CD14-positive monocyte (primary cell): ENCODE measurements at regions not wholly inside any gene's neighbourhood (a gene's known extent, or its start where the extent isn't known, plus 50 kb on each side); places are given as distances from the start of the nearest gene placed in this dataset.

Experiments
- DNase-seq, 3 donors: peaks; one replicate each; pipeline ENCODE4 v3.0.0-alpha.2; 2011 to 2022
- H2AFZ ChIP-seq: 2 replicates; pipeline ENCODE4 v1.6.0; 2012; ENCODE audit warnings: mild to moderate bottlenecking, low read depth, low read length, inconsistent platforms; ENCODE audit not compliant: insufficient read depth, poor library complexity, severe bottlenecking
- H3K27ac ChIP-seq, 2 donors: 1 replicate in 1 of 2; 2 replicates in 1 of 2; pipeline ENCODE4 v1.5.1; 2012 to 2013; ENCODE audit warnings: low read length in 2 of 2, control low read depth in 1 of 2, inconsistent platforms in 1 of 2, low read depth in 1 of 2, mild to moderate bottlenecking in 1 of 2
- H3K27me3 ChIP-seq, 2 donors: one replicate each; pipeline versions ENCODE4 v1.6.0 to v1.6.1; 2011 to 2013; ENCODE audit warnings: low read length in 2 of 2; ENCODE audit not compliant: control insufficient read depth in 2 of 2, insufficient read depth in 2 of 2
- H3K36me3 ChIP-seq, 2 donors: replicated peaks in 1 of 2; 1 replicate in 1 of 2; 2 replicates in 1 of 2; pipeline versions ENCODE4 v1.5.1 to v1.6.1; 2012 to 2013; ENCODE audit warnings: low read length in 2 of 2, control low read depth in 1 of 2, inconsistent platforms in 1 of 2, mild to moderate bottlenecking in 1 of 2; ENCODE audit not compliant: insufficient read depth in 2 of 2, control insufficient read depth in 1 of 2
- H3K4me1 ChIP-seq, 2 donors: 1 replicate in 1 of 2; 2 replicates in 1 of 2; pipeline versions ENCODE4 v1.5.1 to v1.6.1; 2012 to 2013; ENCODE audit warnings: low read length in 2 of 2, control low read depth in 1 of 2, inconsistent platforms in 1 of 2, mild to moderate bottlenecking in 1 of 2, moderate library complexity in 1 of 2; ENCODE audit not compliant: insufficient read depth in 2 of 2, control insufficient read depth in 1 of 2
- H3K4me2 ChIP-seq: replicated peaks from 2 replicates; pipeline ENCODE3; 2012; ENCODE audit warnings: low read length, moderate library complexity, mild to moderate bottlenecking; ENCODE audit not compliant: poor library complexity, severe bottlenecking; ENCODE audit errors: extremely low read depth
- H3K4me3 ChIP-seq, 3 experiments: fragments of 200-600 bp in 1 of 3; sonication (generic) in 1 of 3; replicated peaks in 1 of 3; 1 replicate in 2 of 3; 2 replicates in 1 of 3; pipeline ENCODE4 v1.5.1; 2011 to 2013; ENCODE audit warnings: low read length in 3 of 3, mild to moderate bottlenecking in 3 of 3, control low read depth in 2 of 3, low read depth in 2 of 3, inconsistent platforms in 1 of 3, moderate library complexity in 1 of 3
- H3K79me2 ChIP-seq: 2 replicates; pipeline ENCODE4 v1.6.0; 2012; ENCODE audit warnings: mild to moderate bottlenecking, control low read depth, inconsistent platforms, low read length, moderate library complexity; ENCODE audit not compliant: insufficient read depth
- H3K9ac ChIP-seq: 2 replicates; pipeline ENCODE4 v1.6.0; 2017; ENCODE audit warnings: low read length, mild to moderate bottlenecking; ENCODE audit not compliant: insufficient read depth, poor library complexity, severe bottlenecking
- H3K9me3 ChIP-seq, 2 donors: replicated peaks in 1 of 2; 1 replicate in 1 of 2; 2 replicates in 1 of 2; pipeline versions ENCODE4 v1.5.1 to v1.6.1; 2012 to 2013; ENCODE audit warnings: low read length in 2 of 2, control low read depth in 1 of 2; ENCODE audit not compliant: control insufficient read depth in 1 of 2, insufficient read depth in 1 of 2
- H4K20me1 ChIP-seq: 2 replicates; pipeline ENCODE4 v1.6.0; 2012; ENCODE audit warnings: mild to moderate bottlenecking, low read length, control low read depth, moderate library complexity; ENCODE audit not compliant: insufficient read depth
- H3K27ac Mint-ChIP-seq, 7 donors: one replicate each; pipeline ENCODE4 v1.8.0; 2020; ENCODE audit warnings: mild to moderate bottlenecking in 7 of 7, mixed read lengths in 7 of 7, moderate library complexity in 6 of 7, inconsistent platforms in 2 of 7
- H3K27me3 Mint-ChIP-seq, 3 donors: one replicate each; pipeline ENCODE4 v1.8.0; 2021 to 2022; ENCODE audit warnings: low read depth in 3 of 3, mild to moderate bottlenecking in 3 of 3, mixed read lengths in 3 of 3, moderate library complexity in 3 of 3, inconsistent platforms in 1 of 3
- H3K36me3 Mint-ChIP-seq, 2 donors: one replicate each; pipeline ENCODE4 v1.8.0; 2020; ENCODE audit warnings: mixed read lengths in 2 of 2, inconsistent platforms in 1 of 2, mild to moderate bottlenecking in 1 of 2
- H3K4me1 Mint-ChIP-seq: one replicate; pipeline ENCODE4 v1.8.0; 2020; ENCODE audit warnings: mild to moderate bottlenecking, mixed read lengths
- H3K4me3 Mint-ChIP-seq, 2 donors: one replicate each; pipeline ENCODE4 v1.8.0; 2020; ENCODE audit warnings: mild to moderate bottlenecking in 2 of 2, mixed read lengths in 2 of 2, moderate library complexity in 1 of 2
- H3K9me3 Mint-ChIP-seq, 7 donors: one replicate each; pipeline ENCODE4 v1.8.0; 2020 to 2022; ENCODE audit warnings: mixed read lengths in 7 of 7, mild to moderate bottlenecking in 6 of 7, moderate library complexity in 6 of 7, inconsistent platforms in 2 of 7
- CTCF ChIP-seq: fragments of 200-600 bp; IDR thresholded peaks from one replicate; pipeline ENCODE4 v1.8.0; 2022; ENCODE audit warnings: antibody characterized with exemption, mild to moderate bottlenecking
- WGBS: methylation state at CpG from one replicate; pipeline ENCODE4 v1.1.5; 2013; ENCODE audit warnings: missing lambda C conversion rate; ENCODE audit not compliant: insufficient coverage; 5-methylcytosine and 5-hydroxymethylcytosine counted together
- intact Hi-C, 2 donors: fragments of 100-400 bp; cut with micrococcal nuclease; formaldehyde crosslinking; loops; one replicate each; pipeline versions ENCODE4 v1.15.0 to v1.15.1; 2023

- Mint-ChIP-seq H3K36me3 (no peaks in the 10 kb centered on the region), H3K4me1 (no peaks in the 10 kb centered on the region), H3K27me3 (peaks cover 2 to 3% (median 3%) of the 10 kb centered on the region in 3 donors), H3K27ac (no peak overlapping the region), H3K9me3 (peaks cover 0 to 7% (median 0%) of the 10 kb centered on the region in 7 donors), H3K4me3 (no peak overlapping the region)
- Histone ChIP-seq H3K4me1 (no peaks in the 10 kb centered on the region), H2AFZ (no peak overlapping the region), H3K4me2 (no peak overlapping the region), H3K9ac (no peak overlapping the region), H3K36me3 (no peaks in the 10 kb centered on the region), H3K79me2 (no peaks in the 10 kb centered on the region), H3K4me3 (no peak overlapping the region), H3K27me3 (no peaks in the 10 kb centered on the region), H3K9me3 (no peaks in the 10 kb centered on the region), H3K27ac (no peak overlapping the region), H4K20me1 (no peaks in the 10 kb centered on the region)
- WGBS, result 89% methylated on average over 6 of the region's 6 CpGs
- intact Hi-C loops, result no loop called here
- DNase-seq, result no peak
- TF ChIP-seq CTCF, result no peak
Observed at GRCh38 chr12:31215518-31216232, 110.3 kb downstream of the SINHCAF start.

GRCh38 chr12:31216479-31216878 is 109.5 kb downstream of the SINHCAF start:
- no peak overlapping the region for H3K4me3 ChIP-seq
- TF ChIP-seq CTCF, result no peak
- peaks cover 1 to 3% (median 2%) of the 10 kb centered on the region in 3 donors for H3K27me3 Mint-ChIP-seq
- no peak overlapping the region for H3K9ac ChIP-seq
- H2AFZ ChIP-seq, result no peak overlapping the region
- no peaks in the 10 kb centered on the region for H3K4me1 Mint-ChIP-seq
- H3K27ac ChIP-seq, result no peak overlapping the region
- H3K9me3 Mint-ChIP-seq, result peaks cover 0 to 7% (median 1%) of the 10 kb centered on the region in 7 donors
- H3K27me3 ChIP-seq, result no peaks in the 10 kb centered on the region
- DNase-seq, result no peak
- no peaks in the 10 kb centered on the region for H3K4me1 ChIP-seq
- no peaks in the 10 kb centered on the region for H4K20me1 ChIP-seq
- H3K79me2 ChIP-seq, result no peaks in the 10 kb centered on the region
- intact Hi-C loops, result no loop called here
- H3K36me3 ChIP-seq, result no peaks in the 10 kb centered on the region
- H3K36me3 Mint-ChIP-seq, result no peaks in the 10 kb centered on the region
- no peak overlapping the region for H3K27ac Mint-ChIP-seq
- no peak overlapping the region for H3K4me3 Mint-ChIP-seq
- H3K9me3 ChIP-seq, result no peaks in the 10 kb centered on the region
- H3K4me2 ChIP-seq, result no peak overlapping the region
- WGBS, result no CpG with 5 or more reads among the region's 2 CpGs
